PFSK-1 (cell line): ENCODE measurements at regions not wholly inside any gene's neighbourhood (a gene's known extent, or its start where the extent isn't known, plus 50 kb on each side); places are given as distances from the start of the nearest gene placed in this dataset.

Experiments
- FOXP2 ChIP-seq: optimal IDR thresholded peaks from 2 replicates; pipeline ENCODE3; 2011; ENCODE audit warnings: borderline replicate concordance, control low read depth, inconsistent platforms; ENCODE audit not compliant: insufficient read depth; ENCODE audit errors: extremely low read length, extremely low read depth
- POLR2AphosphoS5 ChIP-seq: IDR thresholded peaks from 2 replicates; pipeline ENCODE4 v1.6.1; 2012; ENCODE audit warnings: low read depth, mild to moderate bottlenecking, control low read depth, low read length, moderate library complexity
- SIN3A ChIP-seq: IDR thresholded peaks from 2 replicates; pipeline ENCODE4 v1.6.1; 2012; ENCODE audit warnings: mild to moderate bottlenecking, low read length, moderate library complexity, borderline replicate concordance; ENCODE audit not compliant: insufficient read depth
- TAF1 ChIP-seq: IDR thresholded peaks from 2 replicates; pipeline ENCODE4 v1.6.1; 2012; ENCODE audit warnings: low read length, control low read depth, borderline replicate concordance; ENCODE audit not compliant: insufficient read depth
- TF ChIP-seq, protein P1 (sequence below), 2 experiments: IDR thresholded peaks; 2 replicates each; pipeline versions ENCODE4 v1.6.1 to v1.8.0; 2011 to 2012; ENCODE audit warnings: low read depth in 2 of 2, low read length in 2 of 2, control low read depth in 1 of 2, inconsistent platforms in 1 of 2, mild to moderate bottlenecking in 1 of 2, moderate library complexity in 1 of 2; ENCODE audit not compliant: insufficient read depth in 1 of 2

GRCh38 chr13:42494157-42494556, 79.8 kb upstream of the TNFSF11 start:
- TF ChIP-seq, protein P1, sequence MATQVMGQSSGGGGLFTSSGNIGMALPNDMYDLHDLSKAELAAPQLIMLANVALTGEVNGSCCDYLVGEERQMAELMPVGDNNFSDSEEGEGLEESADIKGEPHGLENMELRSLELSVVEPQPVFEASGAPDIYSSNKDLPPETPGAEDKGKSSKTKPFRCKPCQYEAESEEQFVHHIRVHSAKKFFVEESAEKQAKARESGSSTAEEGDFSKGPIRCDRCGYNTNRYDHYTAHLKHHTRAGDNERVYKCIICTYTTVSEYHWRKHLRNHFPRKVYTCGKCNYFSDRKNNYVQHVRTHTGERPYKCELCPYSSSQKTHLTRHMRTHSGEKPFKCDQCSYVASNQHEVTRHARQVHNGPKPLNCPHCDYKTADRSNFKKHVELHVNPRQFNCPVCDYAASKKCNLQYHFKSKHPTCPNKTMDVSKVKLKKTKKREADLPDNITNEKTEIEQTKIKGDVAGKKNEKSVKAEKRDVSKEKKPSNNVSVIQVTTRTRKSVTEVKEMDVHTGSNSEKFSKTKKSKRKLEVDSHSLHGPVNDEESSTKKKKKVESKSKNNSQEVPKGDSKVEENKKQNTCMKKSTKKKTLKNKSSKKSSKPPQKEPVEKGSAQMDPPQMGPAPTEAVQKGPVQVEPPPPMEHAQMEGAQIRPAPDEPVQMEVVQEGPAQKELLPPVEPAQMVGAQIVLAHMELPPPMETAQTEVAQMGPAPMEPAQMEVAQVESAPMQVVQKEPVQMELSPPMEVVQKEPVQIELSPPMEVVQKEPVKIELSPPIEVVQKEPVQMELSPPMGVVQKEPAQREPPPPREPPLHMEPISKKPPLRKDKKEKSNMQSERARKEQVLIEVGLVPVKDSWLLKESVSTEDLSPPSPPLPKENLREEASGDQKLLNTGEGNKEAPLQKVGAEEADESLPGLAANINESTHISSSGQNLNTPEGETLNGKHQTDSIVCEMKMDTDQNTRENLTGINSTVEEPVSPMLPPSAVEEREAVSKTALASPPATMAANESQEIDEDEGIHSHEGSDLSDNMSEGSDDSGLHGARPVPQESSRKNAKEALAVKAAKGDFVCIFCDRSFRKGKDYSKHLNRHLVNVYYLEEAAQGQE (IDR thresholded peaks at IDR 0.05; ENCODE audit: insufficient read depth in 1 of 2, low read depth in 2 of 2, low read length in 2 of 2): no peak
- TF ChIP-seq TAF1: no peak
- no peak for TF ChIP-seq POLR2AphosphoS5
- TF ChIP-seq FOXP2: no peak
- TF ChIP-seq SIN3A: no peak

DNA sequence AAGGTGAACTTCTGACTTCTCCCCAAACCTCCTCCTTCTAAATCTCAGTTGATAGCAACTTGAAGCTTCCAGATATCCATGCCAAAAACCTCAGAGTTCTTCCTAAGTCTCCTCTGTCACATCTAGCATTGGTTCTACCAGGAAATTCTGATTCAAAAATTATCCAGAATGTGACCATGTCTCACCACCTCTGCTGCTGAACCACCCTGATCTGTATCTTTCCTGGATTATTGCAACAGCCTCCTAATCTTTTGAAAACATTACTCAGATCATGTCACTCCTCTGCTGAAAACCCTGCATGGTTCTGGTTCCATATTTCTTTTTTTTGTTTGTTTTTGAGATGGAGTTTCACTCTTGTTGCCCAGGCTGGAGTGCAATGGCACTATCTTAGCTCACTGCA, 78.7 kb upstream of the TNFSF11 start:
- no peak for TF ChIP-seq FOXP2
- TF ChIP-seq TAF1: no peak
- no peak for TF ChIP-seq SIN3A
- TF ChIP-seq POLR2AphosphoS5: no peak
- TF ChIP-seq, protein P1 (IDR thresholded peaks at IDR 0.05; ENCODE audit: insufficient read depth in 1 of 2, low read depth in 2 of 2, low read length in 2 of 2): no peak

GRCh38 chr13:42495751-42496150, 78.2 kb upstream of the TNFSF11 start:
- TF ChIP-seq FOXP2 (no peak), POLR2AphosphoS5 (no peak), SIN3A (no peak), TAF1 (no peak)
- TF ChIP-seq, protein P1 (IDR thresholded peaks at IDR 0.05; ENCODE audit: insufficient read depth in 1 of 2, low read depth in 2 of 2, low read length in 2 of 2): no peak

DNA sequence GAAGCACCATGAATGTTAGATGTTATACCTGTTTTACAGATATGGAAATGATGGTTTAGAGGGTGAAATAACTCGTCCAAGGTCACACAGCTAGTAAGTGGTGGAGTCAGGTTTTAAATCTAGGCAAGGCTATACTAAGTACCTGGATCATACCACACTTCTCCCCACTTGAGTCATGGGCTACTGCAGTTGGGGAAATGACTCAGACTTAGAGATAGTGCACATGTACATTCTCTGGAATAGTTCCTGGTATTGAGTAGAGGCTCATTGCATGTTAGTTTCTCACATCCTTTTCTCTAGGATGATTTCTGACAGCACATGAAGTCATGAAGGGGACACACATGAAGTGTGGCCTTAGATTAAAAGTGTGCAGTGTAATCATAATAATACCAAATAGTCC, 76.2 kb upstream of the TNFSF11 start:
- no peak for TF ChIP-seq TAF1
- no peak for TF ChIP-seq FOXP2
- no peak for TF ChIP-seq POLR2AphosphoS5
- TF ChIP-seq SIN3A: no peak
- TF ChIP-seq, protein P1 (IDR thresholded peaks at IDR 0.05; ENCODE audit: insufficient read depth in 1 of 2, low read depth in 2 of 2, low read length in 2 of 2): no peak

GRCh38 chr13:42498521-42498920, 75.4 kb upstream of the TNFSF11 start:
- no peak for TF ChIP-seq SIN3A
- TF ChIP-seq, protein P1 (IDR thresholded peaks at IDR 0.05; ENCODE audit: insufficient read depth in 1 of 2, low read depth in 2 of 2, low read length in 2 of 2): no peak
- no peak for TF ChIP-seq POLR2AphosphoS5
- TF ChIP-seq FOXP2: no peak
- no peak for TF ChIP-seq TAF1
